Smooth muscle cell (in vitro differentiated cells): ENCODE measurements at regions not wholly inside any gene's neighbourhood (a gene's known extent, or its start where the extent isn't known, plus 50 kb on each side); places are given as distances from the start of the nearest gene placed in this dataset.

Experiments
- DNase-seq: peaks from one replicate; lab custom pipeline; 2025; ENCODE audit not compliant: unreplicated experiment; lab: John Stamatoyannopoulos, UW
- H2AFZ ChIP-seq: fragments of 200-600 bp; sonication (generic); 2 replicates; pipeline ENCODE4 v1.6.0; 2016; ENCODE audit warnings: antibody characterized with exemption, low read depth, mild to moderate bottlenecking
- H3F3A ChIP-seq: fragments of 200-600 bp; sonication (generic); 2 replicates; pipeline ENCODE4 v1.6.0; 2017; ENCODE audit warnings: antibody characterized with exemption, low read depth
- H3K27ac ChIP-seq: fragments of 200-600 bp; sonication (generic); 2 replicates; pipeline ENCODE4 v1.5.1; 2016; ENCODE audit warnings: low read depth, mild to moderate bottlenecking
- H3K27me3 ChIP-seq: fragments of 200-600 bp; sonication (generic); 2 replicates; pipeline ENCODE4 v1.6.1; 2016; ENCODE audit warnings: low read depth, mild to moderate bottlenecking
- H3K36me3 ChIP-seq: fragments of 200-600 bp; sonication (generic); 2 replicates; pipeline ENCODE4 v1.5.1; 2016; ENCODE audit warnings: low read depth
- H3K4me1 ChIP-seq: fragments of 200-600 bp; sonication (generic); 2 replicates; pipeline ENCODE4 v1.5.1; 2016; ENCODE audit warnings: low read depth
- H3K4me2 ChIP-seq: fragments of 200-600 bp; sonication (generic); 2 replicates; pipeline ENCODE4 v1.6.0; 2016; ENCODE audit warnings: mild to moderate bottlenecking
- H3K4me3 ChIP-seq: fragments of 200-600 bp; sonication (generic); 2 replicates; pipeline ENCODE4 v1.5.1; 2016; ENCODE audit warnings: mild to moderate bottlenecking
- H3K79me2 ChIP-seq: fragments of 200-600 bp; sonication (generic); 2 replicates; pipeline ENCODE4 v1.6.0; 2016; ENCODE audit warnings: low read depth, mild to moderate bottlenecking
- H3K9ac ChIP-seq: fragments of 200-600 bp; sonication (generic); 2 replicates; pipeline ENCODE4 v1.6.0; 2016; ENCODE audit warnings: low read depth
- H3K9me3 ChIP-seq: fragments of 200-600 bp; sonication (generic); replicated peaks from 2 replicates; pipeline ENCODE4 v1.5.1; 2016; ENCODE audit warnings: low read depth
- H4K20me1 ChIP-seq: fragments of 200-600 bp; sonication (generic); 2 replicates; pipeline ENCODE4 v1.6.0; 2016; ENCODE audit warnings: low read depth
- CTCF ChIP-seq: fragments of 200-600 bp; sonication (generic); IDR thresholded peaks from 2 replicates; pipeline ENCODE4 v1.5.1; 2017; ENCODE audit warnings: borderline replicate concordance, mild to moderate bottlenecking, antibody characterized with exemption; ENCODE audit not compliant: insufficient read depth, poor library complexity, severe bottlenecking
- WGBS: methylation state at CpG from one replicate; pipeline ENCODE4 v1.1.7; 2016; ENCODE audit warnings: low lambda C conversion rate; 5-methylcytosine and 5-hydroxymethylcytosine counted together

- no peak overlapping the region for H3K4me3 ChIP-seq
- TF ChIP-seq CTCF: no peak
- WGBS: 90% methylated on average over 2 of the region's 2 CpGs
- H2AFZ ChIP-seq: peak overlapping the region; percentile 20
- H3K79me2 ChIP-seq: no peaks in the 10 kb centered on the region
- H3K4me1 ChIP-seq: no peaks in the 10 kb centered on the region
- no peak overlapping the region for H3K4me2 ChIP-seq
- no peaks in the 10 kb centered on the region for H3K36me3 ChIP-seq
- no peaks in the 10 kb centered on the region for H3F3A ChIP-seq
- no peak for DNase-seq
- H4K20me1 ChIP-seq: no peaks in the 10 kb centered on the region
- no peak overlapping the region for H3K9ac ChIP-seq
- no peak overlapping the region for H3K27ac ChIP-seq
- H3K9me3 ChIP-seq: no peaks in the 10 kb centered on the region
- H3K27me3 ChIP-seq: no peaks in the 10 kb centered on the region
Observed at GRCh38 chr3:104879919-104880318, 486.8 kb upstream of the ALCAM start.

GRCh38 chr3:104885214-104885814, 481.4 kb upstream of the ALCAM start:
- 76% methylated on average over 3 of the region's 3 CpGs for WGBS
- Histone ChIP-seq H3K4me1 (no peaks in the 10 kb centered on the region), H3K79me2 (no peaks in the 10 kb centered on the region), H3K36me3 (no peaks in the 10 kb centered on the region), H3K4me2 (no peak overlapping the region), H4K20me1 (no peaks in the 10 kb centered on the region), H3K27ac (no peak overlapping the region), H3F3A (no peaks in the 10 kb centered on the region), H3K9me3 (no peaks in the 10 kb centered on the region), H2AFZ (no peak overlapping the region), H3K4me3 (no peak overlapping the region), H3K9ac (no peak overlapping the region), H3K27me3 (no peaks in the 10 kb centered on the region)
- no peak for TF ChIP-seq CTCF
- DNase-seq: no peak

GRCh38 chr3:104886220-104886995, 480.3 kb upstream of the ALCAM start:
- Histone ChIP-seq H3K27ac (no peak overlapping the region), H3K79me2 (no peaks in the 10 kb centered on the region), H3K36me3 (no peaks in the 10 kb centered on the region), H3K27me3 (no peaks in the 10 kb centered on the region), H3K4me2 (no peak overlapping the region), H3K9ac (no peak overlapping the region), H3F3A (no peaks in the 10 kb centered on the region), H3K4me1 (no peaks in the 10 kb centered on the region), H3K4me3 (no peak overlapping the region), H2AFZ (no peak overlapping the region), H3K9me3 (no peaks in the 10 kb centered on the region), H4K20me1 (no peaks in the 10 kb centered on the region)
- 95% methylated on average over 4 of the region's 4 CpGs for WGBS
- TF ChIP-seq CTCF: no peak
- DNase-seq: no peak

- no peaks in the 10 kb centered on the region for H3K27me3 ChIP-seq
- H3F3A ChIP-seq: no peaks in the 10 kb centered on the region
- TF ChIP-seq CTCF: no peak
- no peak overlapping the region for H2AFZ ChIP-seq
- H4K20me1 ChIP-seq: no peaks in the 10 kb centered on the region
- 63% methylated on average over 3 of the region's 3 CpGs for WGBS
- DNase-seq: no peak
- H3K4me3 ChIP-seq: no peak overlapping the region
- H3K9me3 ChIP-seq: no peaks in the 10 kb centered on the region
- no peak overlapping the region for H3K9ac ChIP-seq
- H3K27ac ChIP-seq: no peak overlapping the region
- no peaks in the 10 kb centered on the region for H3K79me2 ChIP-seq
- no peak overlapping the region for H3K4me2 ChIP-seq
- H3K4me1 ChIP-seq: no peaks in the 10 kb centered on the region
- no peaks in the 10 kb centered on the region for H3K36me3 ChIP-seq
Observed at GRCh38 chr3:104887069-104887468, 479.6 kb upstream of the ALCAM start.
